Duodenal mucosa (tissue), 2 donors: ENCODE measurements at regions not wholly inside any gene's neighbourhood (a gene's known extent, or its start where the extent isn't known, plus 50 kb on each side); places are given as distances from the start of the nearest gene placed in this dataset.
"Not testable (repeated sequence)": the region's sequence is repeated elsewhere in the genome, so short reads cannot be mapped to it uniquely, and the experiment has no call there.

Experiments used
- H3K27ac ChIP-seq: one replicate; pipeline ENCODE4 v1.7.0; 2013; ENCODE audit warnings: low read depth, low read length
- H3K27me3 ChIP-seq, 2 donors: one replicate each; pipeline ENCODE4 v1.7.0; 2013; ENCODE audit warnings: low read length in 2 of 2, control low read depth in 1 of 2; ENCODE audit not compliant: insufficient read depth in 2 of 2, control insufficient read depth in 1 of 2
- H3K36me3 ChIP-seq, 2 donors: one replicate each; pipeline ENCODE4 v1.7.0; 2013; ENCODE audit warnings: low read length in 2 of 2, control low read depth in 1 of 2; ENCODE audit not compliant: insufficient read depth in 2 of 2, control insufficient read depth in 1 of 2
- H3K4me1 ChIP-seq, 2 donors: one replicate each; pipeline ENCODE4 v1.7.0; 2013; ENCODE audit warnings: low read length in 2 of 2, control low read depth in 1 of 2; ENCODE audit not compliant: insufficient read depth in 2 of 2, control insufficient read depth in 1 of 2
- H3K4me3 ChIP-seq, 2 donors: one replicate each; pipeline ENCODE4 v1.7.0; 2013; ENCODE audit warnings: low read length in 2 of 2, low read depth in 1 of 2
- H3K9ac ChIP-seq, 2 donors: one replicate each; pipeline ENCODE4 v1.7.0; 2013; ENCODE audit warnings: low read length in 2 of 2, low read depth in 1 of 2
- H3K9me3 ChIP-seq, 2 donors: one replicate each; pipeline ENCODE4 v1.7.0; 2013; ENCODE audit warnings: low read length in 2 of 2, control low read depth in 1 of 2; ENCODE audit not compliant: control insufficient read depth in 1 of 2

DNA sequence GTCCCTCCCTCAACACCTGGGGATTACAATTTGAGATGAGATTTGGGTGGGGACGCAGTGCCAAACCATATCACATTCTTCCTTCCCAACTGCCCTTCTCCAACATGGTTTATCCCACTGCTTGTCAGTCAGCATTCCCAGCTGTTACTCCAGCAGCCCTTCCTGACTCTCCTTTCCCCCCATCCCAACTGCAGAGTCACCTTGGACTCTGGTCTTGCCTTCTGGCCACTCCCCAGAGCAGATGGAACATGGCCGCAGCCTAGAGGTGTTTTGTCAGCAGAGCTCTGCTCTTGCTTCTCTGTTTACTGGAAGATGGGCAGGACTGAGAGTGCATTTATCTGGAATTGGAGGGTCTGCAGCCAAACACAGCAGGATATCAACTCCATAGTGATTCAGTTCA, 51.2 kb upstream of the MEX3C start:
- no peaks in the 10 kb centered on the region for H3K36me3 ChIP-seq
- no peaks in the 10 kb centered on the region for H3K4me1 ChIP-seq
- H3K9me3 ChIP-seq, result no peaks in the 10 kb centered on the region
- no peaks in the 10 kb centered on the region for H3K27me3 ChIP-seq
- no peak overlapping the region for H3K4me3 ChIP-seq
- H3K27ac ChIP-seq, result no peak overlapping the region
- no peak overlapping the region for H3K9ac ChIP-seq

- no peak overlapping the region for H3K4me3 ChIP-seq
- H3K9ac ChIP-seq, result no peak overlapping the region
- no peaks in the 10 kb centered on the region for H3K4me1 ChIP-seq
- no peaks in the 10 kb centered on the region for H3K9me3 ChIP-seq
- H3K36me3 ChIP-seq, result no peaks in the 10 kb centered on the region
- H3K27ac ChIP-seq, result no peak overlapping the region
- H3K27me3 ChIP-seq, result no peaks in the 10 kb centered on the region
Observed at GRCh38 chr18:51250006-51250405, 52.5 kb upstream of the MEX3C start.

- H3K27ac ChIP-seq, result no peak overlapping the region
- no peaks in the 10 kb centered on the region for H3K27me3 ChIP-seq
- H3K9me3 ChIP-seq, result no peaks in the 10 kb centered on the region
- H3K9ac ChIP-seq, result no peak overlapping the region
- H3K4me1 ChIP-seq, result no peaks in the 10 kb centered on the region
- no peaks in the 10 kb centered on the region for H3K36me3 ChIP-seq
- H3K4me3 ChIP-seq, result no peak overlapping the region
Observed at GRCh38 chr18:51250458-51251024, 53.1 kb upstream of the MEX3C start.

- no peaks in the 10 kb centered on the region for H3K27me3 ChIP-seq
- no peaks in the 10 kb centered on the region for H3K4me1 ChIP-seq
- H3K27ac ChIP-seq, result no peak overlapping the region
- no peaks in the 10 kb centered on the region for H3K9me3 ChIP-seq
- no peak overlapping the region for H3K9ac ChIP-seq
- H3K36me3 ChIP-seq, result no peaks in the 10 kb centered on the region
- H3K4me3 ChIP-seq, result no peak overlapping the region
Observed at GRCh38 chr18:51251625-51252024, 54.1 kb upstream of the MEX3C start.

DNA sequence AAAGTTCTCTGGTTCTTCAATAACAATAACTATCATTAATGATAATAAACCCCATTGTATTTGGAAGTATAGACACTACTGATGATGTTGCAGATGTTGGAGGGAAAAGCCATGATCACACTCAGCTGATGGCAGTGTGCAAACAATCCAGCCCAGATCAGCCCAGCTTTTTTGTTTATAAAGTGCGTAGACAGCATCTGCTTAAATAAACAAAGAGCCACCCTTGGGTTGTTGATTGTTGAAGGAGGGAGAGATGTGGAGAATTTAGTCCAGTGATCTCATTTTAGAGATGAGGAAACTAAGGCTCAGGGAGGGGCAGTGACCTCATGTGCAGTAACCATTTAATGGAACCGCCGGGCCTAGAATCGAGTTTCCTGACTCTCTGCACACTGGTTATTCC, 56.0 kb upstream of the MEX3C start:
- Histone ChIP-seq H3K27me3 (no peaks in the 10 kb centered on the region), H3K36me3 (no peaks in the 10 kb centered on the region), H3K27ac (no peak overlapping the region), H3K9ac (no peak overlapping the region), H3K9me3 (no peaks in the 10 kb centered on the region), H3K4me3 (no peak overlapping the region), H3K4me1 (no peaks in the 10 kb centered on the region)

DNA sequence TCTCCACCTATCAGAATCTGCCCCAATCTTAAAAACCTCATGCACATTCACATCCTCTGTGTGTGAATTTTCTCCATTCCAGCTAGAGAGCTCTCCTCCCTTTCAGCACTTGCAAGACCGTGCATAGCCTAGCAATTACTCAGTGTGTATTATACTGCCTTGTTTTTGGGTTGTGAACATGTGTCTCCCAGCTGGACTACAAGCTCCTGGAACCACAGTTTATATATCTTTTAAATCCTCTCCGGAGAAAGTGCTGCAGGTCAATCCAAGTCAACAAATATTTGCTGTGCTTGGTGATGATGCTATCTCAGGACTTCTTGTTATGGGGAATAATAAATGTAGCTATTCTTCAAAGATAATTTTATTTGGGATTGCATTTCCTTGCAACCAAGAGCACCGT, 58.2 kb upstream of the MEX3C start:
- H3K4me3 ChIP-seq, result no peak overlapping the region
- H3K9me3 ChIP-seq, result no peaks in the 10 kb centered on the region
- no peak overlapping the region for H3K27ac ChIP-seq
- H3K36me3 ChIP-seq, result no peaks in the 10 kb centered on the region
- H3K27me3 ChIP-seq, result no peaks in the 10 kb centered on the region
- H3K4me1 ChIP-seq, result no peaks in the 10 kb centered on the region
- no peak overlapping the region for H3K9ac ChIP-seq

- Histone ChIP-seq H3K36me3 (no peaks in the 10 kb centered on the region), H3K9ac (no peak overlapping the region), H3K27ac (no peak overlapping the region), H3K4me3 (no peak overlapping the region), H3K27me3 (no peaks in the 10 kb centered on the region), H3K9me3 (no peaks in the 10 kb centered on the region), H3K4me1 (no peaks in the 10 kb centered on the region)
Observed at GRCh38 chr18:51257150-51257549, 59.7 kb upstream of the MEX3C start.

DNA sequence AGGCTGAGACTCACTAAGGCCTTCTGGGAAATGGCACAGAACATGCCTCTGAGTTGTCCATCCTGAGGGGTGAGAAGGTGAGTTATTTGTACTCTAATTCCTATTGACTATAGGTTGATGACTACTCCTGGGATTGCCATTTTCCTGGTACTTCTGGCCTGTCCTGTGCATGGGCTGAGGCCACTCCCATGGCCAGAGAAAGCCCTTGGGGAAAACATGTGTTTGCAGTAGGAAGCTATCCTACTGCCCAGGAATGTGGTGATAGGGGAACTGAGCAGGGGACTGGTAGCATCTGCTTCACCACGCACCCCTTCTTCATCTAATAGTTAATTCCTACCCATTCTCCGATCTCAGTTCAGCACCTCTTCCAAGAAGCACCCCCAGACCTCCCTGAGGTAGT, 62.6 kb upstream of the MEX3C start:
- Histone ChIP-seq H3K4me1 (no peaks in the 10 kb centered on the region), H3K27ac (no peak overlapping the region), H3K9ac (no peak overlapping the region), H3K36me3 (no peaks in the 10 kb centered on the region), H3K4me3 (no peak overlapping the region), H3K27me3 (no peaks in the 10 kb centered on the region), H3K9me3 (no peaks in the 10 kb centered on the region)

DNA sequence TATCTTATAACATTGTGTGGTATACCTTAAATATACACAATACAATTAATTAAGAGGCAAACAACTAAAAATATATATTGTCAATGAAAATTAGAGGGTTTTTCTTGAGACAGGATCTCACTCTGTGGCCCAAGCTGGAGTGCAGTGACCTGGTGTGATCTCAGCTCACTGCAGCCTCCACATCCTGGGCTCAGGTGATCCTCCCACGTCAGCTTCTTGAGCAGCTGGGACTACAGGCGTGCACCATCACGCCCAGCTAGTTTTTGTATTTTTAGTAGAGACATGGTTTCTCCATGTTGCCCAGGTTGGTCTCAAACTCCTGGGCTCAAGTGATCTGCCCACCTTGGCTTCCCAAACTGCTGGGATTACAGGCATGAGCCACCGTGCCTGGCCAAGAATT, 68.6 kb upstream of the MEX3C start:
- not testable (repeated sequence) for H3K27ac ChIP-seq, H3K9ac ChIP-seq, H3K27me3 ChIP-seq, H3K9me3 ChIP-seq, H3K36me3 ChIP-seq, H3K4me3 ChIP-seq, H3K4me1 ChIP-seq

GRCh38 chr18:51266773-51267172, 69.3 kb upstream of the MEX3C start:
- H3K9me3 ChIP-seq, result no peaks in the 10 kb centered on the region
- H3K36me3 ChIP-seq, result no peaks in the 10 kb centered on the region
- H3K27me3 ChIP-seq, result no peaks in the 10 kb centered on the region
- H3K9ac ChIP-seq, result no peak overlapping the region
- H3K4me1 ChIP-seq, result no peaks in the 10 kb centered on the region
- H3K4me3 ChIP-seq, result no peak overlapping the region
- H3K27ac ChIP-seq, result no peak overlapping the region

- H3K27me3 ChIP-seq, result no peaks in the 10 kb centered on the region
- no peaks in the 10 kb centered on the region for H3K36me3 ChIP-seq
- H3K4me3 ChIP-seq, result no peak overlapping the region
- no peak overlapping the region for H3K27ac ChIP-seq
- H3K9ac ChIP-seq, result no peak overlapping the region
- H3K4me1 ChIP-seq, result no peaks in the 10 kb centered on the region
- no peaks in the 10 kb centered on the region for H3K9me3 ChIP-seq
Observed at GRCh38 chr18:51273437-51273836, 76.0 kb upstream of the MEX3C start.
